ENCODE measurements at regions not wholly inside any gene's neighbourhood (a gene's known extent, or its start where the extent isn't known, plus 50 kb on each side); places are given as distances from the start of the nearest gene placed in this dataset.
"Not testable (repeated sequence)": the region's sequence is repeated elsewhere in the genome, so short reads cannot be mapped to it uniquely, and the experiment has no call there.

DNA sequence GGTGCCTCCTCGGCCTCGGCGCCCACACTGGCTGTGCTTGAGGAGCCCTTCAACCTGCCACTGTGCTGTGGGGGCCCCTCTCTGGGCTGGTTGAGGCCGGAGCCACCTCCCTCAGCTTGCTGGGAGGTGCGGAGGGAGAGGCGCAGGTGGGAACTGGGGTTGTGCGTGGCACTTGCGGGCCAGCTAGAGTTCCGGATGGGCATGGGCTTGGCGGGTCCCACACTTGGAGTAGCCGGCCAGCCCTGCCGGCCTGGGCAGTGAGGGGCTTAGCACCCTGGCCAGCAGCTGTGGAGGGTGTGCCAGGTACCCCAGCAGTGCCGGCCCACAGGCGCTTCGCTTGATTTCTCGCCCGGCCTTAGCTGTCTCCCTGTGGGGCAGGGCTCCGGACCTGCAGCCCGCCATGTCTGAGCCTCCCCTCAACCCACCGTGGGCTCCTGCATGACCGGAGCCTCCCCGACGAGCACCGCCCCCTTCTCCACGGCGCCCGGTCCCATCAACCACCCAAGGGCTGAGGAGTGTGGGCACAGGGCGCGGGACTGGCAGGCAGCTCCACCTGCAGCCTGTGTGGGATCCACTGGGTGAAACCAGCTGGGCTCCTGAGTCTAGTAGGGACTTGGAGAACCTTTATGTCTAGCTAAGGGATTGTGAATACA is 723.8 kb downstream of the DIAPH3 start:
- no peaks in the 10 kb centered on the region for H3K79me2 ChIP-seq (ENCODE audit: insufficient read depth, low read length)
- H3K9me3 ChIP-seq (ENCODE audit: insufficient read depth, low read depth, low read length), result no peaks in the 10 kb centered on the region
- no peak overlapping the region for H2AFZ ChIP-seq (ENCODE audit: low read length)
- H3K36me3 ChIP-seq (ENCODE audit: insufficient read depth, low read length), result no peaks in the 10 kb centered on the region
- H3K4me2 ChIP-seq (ENCODE audit: low read depth, low read length, poor library complexity, severe bottlenecking), result no peak overlapping the region
- H4K20me1 ChIP-seq (ENCODE audit: insufficient read depth, low read length, poor library complexity, severe bottlenecking), result no peaks in the 10 kb centered on the region
- no peak overlapping the region for H3K9ac ChIP-seq (ENCODE audit: low read depth, low read length, poor library complexity, severe bottlenecking)
- no peaks in the 10 kb centered on the region for H3K9me2 ChIP-seq (replicated peaks; ENCODE audit: low read depth, low read length)
- no peaks in the 10 kb centered on the region; the same call in 1 of the 2 replicates for H3F3A ChIP-seq (ENCODE audit: low read depth)
- H3K27me3 ChIP-seq (ENCODE audit: insufficient read depth, low read length, poor library complexity, severe bottlenecking), result no peaks in the 10 kb centered on the region
- peaks cover 46% of the 10 kb centered on the region for H3K4me1 ChIP-seq (ENCODE audit: insufficient read depth, low read length, poor library complexity, severe bottlenecking)
- H3K4me3 ChIP-seq (ENCODE audit: low read length, poor library complexity, severe bottlenecking), result no peak overlapping the region
- TF ChIP-seq, protein P1, sequence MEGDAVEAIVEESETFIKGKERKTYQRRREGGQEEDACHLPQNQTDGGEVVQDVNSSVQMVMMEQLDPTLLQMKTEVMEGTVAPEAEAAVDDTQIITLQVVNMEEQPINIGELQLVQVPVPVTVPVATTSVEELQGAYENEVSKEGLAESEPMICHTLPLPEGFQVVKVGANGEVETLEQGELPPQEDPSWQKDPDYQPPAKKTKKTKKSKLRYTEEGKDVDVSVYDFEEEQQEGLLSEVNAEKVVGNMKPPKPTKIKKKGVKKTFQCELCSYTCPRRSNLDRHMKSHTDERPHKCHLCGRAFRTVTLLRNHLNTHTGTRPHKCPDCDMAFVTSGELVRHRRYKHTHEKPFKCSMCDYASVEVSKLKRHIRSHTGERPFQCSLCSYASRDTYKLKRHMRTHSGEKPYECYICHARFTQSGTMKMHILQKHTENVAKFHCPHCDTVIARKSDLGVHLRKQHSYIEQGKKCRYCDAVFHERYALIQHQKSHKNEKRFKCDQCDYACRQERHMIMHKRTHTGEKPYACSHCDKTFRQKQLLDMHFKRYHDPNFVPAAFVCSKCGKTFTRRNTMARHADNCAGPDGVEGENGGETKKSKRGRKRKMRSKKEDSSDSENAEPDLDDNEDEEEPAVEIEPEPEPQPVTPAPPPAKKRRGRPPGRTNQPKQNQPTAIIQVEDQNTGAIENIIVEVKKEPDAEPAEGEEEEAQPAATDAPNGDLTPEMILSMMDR (conservative IDR thresholded peaks at IDR 0.05; ENCODE audit: low read length), result no peak
- no peak for TF ChIP-seq EZH2phosphoT487 (IDR thresholded peaks at IDR 0.05; ENCODE audit: borderline replicate concordance)

DNA sequence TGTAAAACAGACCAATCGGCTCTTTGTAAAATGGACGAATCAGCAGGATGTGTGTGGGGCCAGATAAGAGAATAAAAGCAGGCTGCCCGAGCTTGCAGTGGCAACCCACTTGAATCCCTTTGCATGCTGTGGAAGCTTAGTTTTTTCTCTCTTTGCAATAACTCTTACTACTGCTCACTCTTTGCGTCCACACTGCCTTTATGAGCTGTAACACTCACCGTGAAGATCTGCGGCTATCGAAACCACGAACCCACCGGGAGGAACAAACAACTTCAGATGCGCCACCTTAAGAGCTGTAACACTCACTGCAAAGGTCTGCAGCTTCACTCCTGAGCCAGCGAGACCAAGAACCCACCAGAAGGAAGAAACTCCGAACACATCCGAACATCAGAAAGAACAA is 722.7 kb downstream of the DIAPH3 start:
- H3F3A ChIP-seq (ENCODE audit: low read depth), result not testable (repeated sequence)
- Histone ChIP-seq H3K4me1 (ENCODE audit: insufficient read depth, low read length, poor library complexity, severe bottlenecking) (peaks cover 56% of the 10 kb centered on the region), H3K9ac (ENCODE audit: low read depth, low read length, poor library complexity, severe bottlenecking) (peak overlapping the region; percentile 37)

DNA sequence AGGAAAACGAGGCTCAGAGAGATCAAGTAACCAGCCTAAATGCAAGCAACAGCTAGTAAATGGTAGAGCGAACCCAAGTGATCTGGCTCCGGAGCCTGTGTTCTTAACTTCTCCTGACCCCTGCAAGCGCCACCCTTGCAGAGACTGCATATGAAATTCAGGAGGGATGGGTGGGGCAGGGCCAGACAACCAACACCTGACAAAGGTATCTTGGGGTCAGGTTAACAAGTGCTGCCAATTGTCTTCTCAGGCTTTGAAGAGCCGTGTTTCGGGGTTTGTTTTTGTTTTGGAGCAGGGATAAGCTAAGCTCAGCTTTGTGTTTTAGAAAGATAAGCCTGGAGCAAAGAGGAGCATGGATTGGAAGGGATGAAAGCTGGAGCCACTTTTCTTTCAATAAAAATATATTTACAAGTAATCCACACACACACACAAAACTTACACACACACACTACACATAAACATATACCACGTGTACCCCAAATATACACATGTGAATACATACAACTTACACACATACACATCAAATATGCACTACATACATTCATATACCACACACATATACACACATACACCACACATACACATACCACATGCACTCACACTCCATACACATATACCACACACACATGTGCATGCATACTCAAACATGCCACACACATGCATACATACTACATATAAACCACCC is 722.0 kb downstream of the DIAPH3 start:
- Histone ChIP-seq H4K20me1 (ENCODE audit: insufficient read depth, low read length, poor library complexity, severe bottlenecking) (no peaks in the 10 kb centered on the region), H3K4me2 (ENCODE audit: low read depth, low read length, poor library complexity, severe bottlenecking) (peak overlapping the region; percentile 71), H2AFZ (ENCODE audit: low read length) (no peak overlapping the region), H3K9ac (ENCODE audit: low read depth, low read length, poor library complexity, severe bottlenecking) (peak overlapping the region; percentile 37), H3K79me2 (ENCODE audit: insufficient read depth, low read length) (no peaks in the 10 kb centered on the region), H3K9me3 (ENCODE audit: insufficient read depth, low read depth, low read length) (no peaks in the 10 kb centered on the region), H3K36me3 (ENCODE audit: insufficient read depth, low read length) (no peaks in the 10 kb centered on the region), H3K27me3 (ENCODE audit: insufficient read depth, low read length, poor library complexity, severe bottlenecking) (no peaks in the 10 kb centered on the region), H3K9me2 (replicated peaks; ENCODE audit: low read depth, low read length) (no peaks in the 10 kb centered on the region), H3F3A (ENCODE audit: low read depth) (no peaks in the 10 kb centered on the region; the same call in 1 of the 2 replicates), H3K4me3 (ENCODE audit: low read length, poor library complexity, severe bottlenecking) (peak overlapping the region; percentile 53), H3K4me1 (ENCODE audit: insufficient read depth, low read length, poor library complexity, severe bottlenecking) (peaks cover 63% of the 10 kb centered on the region)
- TF ChIP-seq, protein P1 (conservative IDR thresholded peaks at IDR 0.05; ENCODE audit: low read length), result no peak
- no peak for TF ChIP-seq EZH2phosphoT487 (IDR thresholded peaks at IDR 0.05; ENCODE audit: borderline replicate concordance)

More for the DNA sequence above, 722.7 kb downstream of the DIAPH3 start:
- H3K79me2 ChIP-seq (ENCODE audit: insufficient read depth, low read length); H2AFZ ChIP-seq (ENCODE audit: low read length); H3K9me3 ChIP-seq (ENCODE audit: insufficient read depth, low read depth, low read length); H3K9me2 ChIP-seq (replicated peaks; ENCODE audit: low read depth, low read length); H3K27me3 ChIP-seq (ENCODE audit: insufficient read depth, low read length, poor library complexity, severe bottlenecking); H4K20me1 ChIP-seq (ENCODE audit: insufficient read depth, low read length, poor library complexity, severe bottlenecking); H3K36me3 ChIP-seq (ENCODE audit: insufficient read depth, low read length): not testable (repeated sequence)
- peak overlapping the region; percentile 53 for H3K4me3 ChIP-seq (ENCODE audit: low read length, poor library complexity, severe bottlenecking)
- H3K4me2 ChIP-seq (ENCODE audit: low read depth, low read length, poor library complexity, severe bottlenecking), result peak overlapping the region; percentile 71
